HepG2 (cell line): ENCODE measurements at regions not wholly inside any gene's neighbourhood (a gene's known extent, or its start where the extent isn't known, plus 50 kb on each side); places are given as distances from the start of the nearest gene placed in this dataset.
A peak's percentile ranks its signal among the peaks of the same experiment; 100 is the strongest.

ENCODE experiments used
- ATAC-seq: fragments of 200-7000 bp; cut with Tn5 transposase; 3 replicates; pipeline ENCODE4 v1.9.1; 2020; ENCODE audit warnings: mild to moderate bottlenecking, moderate library complexity
- BruUV-seq: library from RNA; stranded (reverse); fragments of 400-500 nt; replicated peaks from 2 replicates; lab custom pipeline; 2021; lab: Mats Ljungman, UMichigan
- CTCF ChIA-PET: fragments of 300-600 bp; formaldehyde crosslinking; extraction: SDS; loops from one replicate; lab custom pipeline; 2021; ENCODE audit warnings: low total read pairs, inconsistent platforms, low intra/inter-chr PET ratio; lab: Yijun Ruan, JAX
- POLR2A ChIA-PET: fragments of 350-600 bp; sonication (Branson Sonifier 250); formaldehyde crosslinking; loops from one replicate; lab custom pipeline; 2020; ENCODE audit warnings: antibody characterized with exemption, inconsistent platforms; lab: Yijun Ruan, JAX
- DNase-seq: peaks from one replicate; pipeline ENCODE4 v3.0.0-alpha.2; 2015; ENCODE audit warnings: low spot score
- FAIRE-seq: peaks from 3 replicates; lab custom pipeline; 2011; peaks lifted over from hg19 to GRCh38; lab: Jason Lieb, UNC
- H2AFZ ChIP-seq: one replicate; pipeline ENCODE4 v1.6.1; 2011; ENCODE audit warnings: low read length, inconsistent platforms
- H3K27ac ChIP-seq: fragments of 300-600 bp; 3 replicates; pipeline ENCODE4 v1.8.0; 2011; ENCODE audit warnings: mixed run types, mild to moderate bottlenecking, mixed read lengths, low read length, inconsistent platforms; ENCODE audit not compliant: insufficient read depth; ENCODE audit errors: extremely low read length
- H3K27me3 ChIP-seq, 2 experiments: fragments of 200-600 bp in 1 of 2; 2 replicates in 1 of 2; 3 replicates in 1 of 2; pipeline versions ENCODE4 v1.6.0 to v1.8.0; 2011; ENCODE audit warnings: low read length in 2 of 2, mild to moderate bottlenecking in 2 of 2, moderate library complexity in 2 of 2, inconsistent platforms in 1 of 2; ENCODE audit not compliant: insufficient read depth in 2 of 2, control insufficient read depth in 1 of 2
- H3K36me3 ChIP-seq, 2 experiments: fragments of 200-600 bp in 1 of 2; replicated peaks in 1 of 2; 2 replicates in 1 of 2; 3 replicates in 1 of 2; pipeline versions ENCODE4 v1.5.1 to v1.8.0; 2011; ENCODE audit warnings: low read length in 2 of 2, inconsistent platforms in 1 of 2; ENCODE audit not compliant: insufficient read depth in 2 of 2, control insufficient read depth in 1 of 2
- H3K4me1 ChIP-seq: 2 replicates; pipeline ENCODE4 v1.5.1; 2012; ENCODE audit warnings: low read length, inconsistent platforms; ENCODE audit not compliant: insufficient read depth
- H3K4me2 ChIP-seq: 2 replicates; pipeline ENCODE4 v1.6.0; 2011; ENCODE audit warnings: low read depth, low read length, inconsistent platforms
- H3K4me3 ChIP-seq, 3 experiments: fragments of 200-600 bp in 1 of 3; sonication (generic), shearing (Covaris generic) in 1 of 3; replicated peaks in 1 of 3; 2 replicates each; pipeline ENCODE4 v1.5.1; 2011 to 2016; ENCODE audit warnings: low read length in 3 of 3, inconsistent platforms in 2 of 3, low read depth in 2 of 3, mild to moderate bottlenecking in 2 of 3, control low read depth in 1 of 3, mixed read lengths in 1 of 3; ENCODE audit not compliant: insufficient read depth in 1 of 3
- H3K79me2 ChIP-seq: one replicate; pipeline ENCODE4 v1.6.1; 2011; ENCODE audit warnings: low read length, inconsistent platforms; ENCODE audit not compliant: insufficient read depth
- H3K9ac ChIP-seq: 2 replicates; pipeline ENCODE4 v1.6.0; 2011; ENCODE audit warnings: mild to moderate bottlenecking, low read depth, low read length, inconsistent platforms; ENCODE audit not compliant: insufficient read depth
- H3K9me3 ChIP-seq: 2 replicates; pipeline ENCODE4 v1.5.1; 2012; ENCODE audit warnings: mild to moderate bottlenecking, low read length
- H4K20me1 ChIP-seq: 2 replicates; pipeline ENCODE4 v1.6.0; 2011; ENCODE audit warnings: inconsistent platforms, mild to moderate bottlenecking, low read length, moderate library complexity; ENCODE audit not compliant: insufficient read depth
- FIP1L1 ChIP-seq: fragments of 200-400 bp; formaldehyde crosslinking; IDR thresholded peaks from 2 replicates; pipeline ENCODE4 v1.6.1; 2018; ENCODE audit warnings: low read depth, mild to moderate bottlenecking, low read length, moderate library complexity, borderline replicate concordance; ENCODE audit not compliant: insufficient read depth
- MEF2D ChIP-seq: sonication (generic); formaldehyde crosslinking; IDR thresholded peaks from 2 replicates; pipeline ENCODE4 v1.5.1; 2020; ENCODE audit warnings: mild to moderate bottlenecking, missing genetic modification reagents
- NONO ChIP-seq, 2 experiments: fragments of 450-650 bp in 1 of 2; sonication (generic) in 1 of 2; formaldehyde crosslinking in 1 of 2; IDR thresholded peaks in 1 of 2; conservative IDR thresholded peaks in 1 of 2; 2 replicates each; pipeline versions ENCODE4 v1.6.1 to v1.8.0; 2017 to 2022; ENCODE audit warnings: mild to moderate bottlenecking in 1 of 2, missing genetic modification reagents in 1 of 2, moderate library complexity in 1 of 2
- PPARG ChIP-seq: conservative IDR thresholded peaks from 2 replicates; pipeline ENCODE4 v1.6.1; 2016; ENCODE audit warnings: missing biosample characterization, missing genetic modification reagents
- PRMT3 ChIP-seq: sonication (generic); formaldehyde crosslinking; IDR thresholded peaks from 2 replicates; pipeline ENCODE4 v1.8.1; 2022; ENCODE audit warnings: low read depth, mild to moderate bottlenecking, moderate library complexity, missing genetic modification reagents, borderline replicate concordance
- RFX1 ChIP-seq: fragments of 450-650 bp; IDR thresholded peaks from 2 replicates; pipeline ENCODE4 v1.6.1; 2017
- SMC3 ChIP-seq: IDR thresholded peaks from 2 replicates; pipeline ENCODE4 v1.6.1; 2011; ENCODE audit warnings: low read length, improper control_type of control experiment
- SMYD3 ChIP-seq: sonication (generic); formaldehyde crosslinking; IDR thresholded peaks from 2 replicates; pipeline ENCODE4 v1.8.1; 2023; ENCODE audit warnings: mild to moderate bottlenecking, missing genetic modification reagents
- ZNF296 ChIP-seq: sonication (generic); formaldehyde crosslinking; conservative IDR thresholded peaks from 2 replicates; pipeline ENCODE4 v1.5.0; 2020; ENCODE audit warnings: mild to moderate bottlenecking, missing genetic modification reagents
- ZNF335 ChIP-seq: sonication (generic); formaldehyde crosslinking; IDR thresholded peaks from 2 replicates; pipeline ENCODE4 v1.4.0; 2020; ENCODE audit warnings: missing genetic modification reagents
- WGBS: methylation state at CpG from one replicate; pipeline ENCODE4 v1.1.6; 2017; ENCODE audit warnings: low lambda C conversion rate; 5-methylcytosine and 5-hydroxymethylcytosine counted together
- in situ Hi-C: cut with HindIII; loops from 2 replicates; pipeline ENCODE4 v1.10.0; 2017; ENCODE audit warnings: low pct_unique_long_range_greater_than_20kb; ENCODE audit not compliant: extremely low pct_ligation_motif_present
- intact Hi-C: fragments of 100-400 bp; cut with micrococcal nuclease; formaldehyde crosslinking; loops from one replicate; pipeline ENCODE4 v1.10.0; 2022; ENCODE audit not compliant: unreplicated experiment
- TF ChIP-seq, protein P1 (sequence below): sonication (generic); formaldehyde crosslinking; conservative IDR thresholded peaks from 2 replicates; pipeline ENCODE4 v1.4.0; 2020; ENCODE audit warnings: missing genetic modification reagents

DNA sequence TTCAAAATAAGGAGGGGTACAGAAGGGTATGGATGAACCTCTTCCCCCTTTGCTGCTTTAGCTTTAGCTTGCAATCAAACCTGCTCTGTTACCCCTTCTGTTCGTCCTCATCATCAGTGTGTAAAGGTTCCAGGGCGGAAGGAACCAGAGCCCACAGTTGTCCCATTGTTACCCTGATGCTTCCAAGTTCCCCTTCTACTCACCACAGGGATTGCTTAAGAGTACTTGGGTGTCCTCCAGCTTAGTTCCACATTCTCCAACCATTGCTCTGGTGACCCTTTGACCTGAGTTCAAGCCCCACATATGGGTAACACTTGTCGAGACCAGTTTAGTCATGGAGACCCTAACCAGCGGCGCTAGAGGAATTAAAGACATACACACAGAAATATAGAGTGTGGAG lies 1080.1 kb upstream of the ALCAM start:
- in situ Hi-C loops (no loop called here), intact Hi-C loops (no loop called here)
- no peaks in the 10 kb centered on the region for H3K79me2 ChIP-seq
- H3K4me3 ChIP-seq: no peak overlapping the region
- CTCF ChIA-PET: no interaction called here
- H3K27ac ChIP-seq: no peak overlapping the region
- no peaks in the 10 kb centered on the region for H3K4me1 ChIP-seq
- ATAC-seq (no peak), FAIRE-seq (no peak), DNase-seq (no peak)
- no peaks in the 10 kb centered on the region for H4K20me1 ChIP-seq
- no peaks in the 10 kb centered on the region for H3K36me3 ChIP-seq
- no peak overlapping the region for H2AFZ ChIP-seq
- POLR2A ChIA-PET: no interaction called here
- no peak overlapping the region for H3K4me2 ChIP-seq
- TF ChIP-seq PPARG (CRISPR knock-in tag): no peak
- no peak for TF ChIP-seq SMYD3 (CRISPR knock-in tag)
- TF ChIP-seq PRMT3 (CRISPR knock-in tag): no peak
- no peak for TF ChIP-seq SMC3
- no TSS peak for BruUV-seq
- no peak overlapping the region for H3K9ac ChIP-seq
- WGBS: 55% methylated on average over 5 of the region's 5 CpGs
- H3K27me3 ChIP-seq: no peaks in the 10 kb centered on the region
- H3K9me3 ChIP-seq: peaks cover 33% of the 10 kb centered on the region

- no peak overlapping the region for H3K9ac ChIP-seq
- TF ChIP-seq ZNF335 (CRISPR knock-in tag) (no peak), ZNF296 (no peak), NONO (IDR thresholded peaks at IDR 0.05) (no peak), NONO (CRISPR knock-in tag; conservative IDR thresholded peaks at IDR 0.05) (no peak), MEF2D (CRISPR knock-in tag) (no peak), RFX1 (no peak), FIP1L1 (no peak)
- TF ChIP-seq, protein P1, sequence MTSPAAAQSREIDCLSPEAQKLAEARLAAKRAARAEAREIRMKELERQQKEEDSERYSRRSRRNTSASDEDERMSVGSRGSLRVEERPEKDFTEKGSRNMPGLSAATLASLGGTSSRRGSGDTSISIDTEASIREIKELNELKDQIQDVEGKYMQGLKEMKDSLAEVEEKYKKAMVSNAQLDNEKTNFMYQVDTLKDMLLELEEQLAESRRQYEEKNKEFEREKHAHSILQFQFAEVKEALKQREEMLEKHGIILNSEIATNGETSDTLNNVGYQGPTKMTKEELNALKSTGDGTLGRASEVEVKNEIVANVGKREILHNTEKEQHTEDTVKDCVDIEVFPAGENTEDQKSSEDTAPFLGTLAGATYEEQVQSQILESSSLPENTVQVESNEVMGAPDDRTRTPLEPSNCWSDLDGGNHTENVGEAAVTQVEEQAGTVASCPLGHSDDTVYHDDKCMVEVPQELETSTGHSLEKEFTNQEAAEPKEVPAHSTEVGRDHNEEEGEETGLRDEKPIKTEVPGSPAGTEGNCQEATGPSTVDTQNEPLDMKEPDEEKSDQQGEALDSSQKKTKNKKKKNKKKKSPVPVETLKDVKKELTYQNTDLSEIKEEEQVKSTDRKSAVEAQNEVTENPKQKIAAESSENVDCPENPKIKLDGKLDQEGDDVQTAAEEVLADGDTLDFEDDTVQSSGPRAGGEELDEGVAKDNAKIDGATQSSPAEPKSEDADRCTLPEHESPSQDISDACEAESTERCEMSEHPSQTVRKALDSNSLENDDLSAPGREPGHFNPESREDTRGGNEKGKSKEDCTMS (CRISPR knock-in tag): no peak
- DNase-seq (no peak), ATAC-seq (no peak), FAIRE-seq (no peak)
- peak overlapping the region; percentile 14; the same call in 1 of the 2 replicates for H3K4me2 ChIP-seq
- no peaks in the 10 kb centered on the region for H3K36me3 ChIP-seq
- peaks cover 14% of the 10 kb centered on the region; the same call in 1 of the 2 replicates for H3K9me3 ChIP-seq
- no peak overlapping the region for H3K27ac ChIP-seq
- in situ Hi-C loops (no loop called here), intact Hi-C loops (no loop called here)
- no peaks in the 10 kb centered on the region for H4K20me1 ChIP-seq
- H3K4me3 ChIP-seq: no peak overlapping the region
- BruUV-seq: no TSS peak
- ChIA-PET CTCF (no interaction called here), POLR2A (no interaction called here)
- no peak overlapping the region for H2AFZ ChIP-seq
- no peaks in the 10 kb centered on the region for H3K79me2 ChIP-seq
- H3K27me3 ChIP-seq: no peaks in the 10 kb centered on the region
- H3K4me1 ChIP-seq: no peaks in the 10 kb centered on the region
- 3% methylated on average over 3 of the region's 3 CpGs for WGBS
Observed at GRCh38 chr3:104291437-104291851, 1075.3 kb upstream of the ALCAM start.
